ENCODE measurements at regions not wholly inside any gene's neighbourhood (a gene's known extent, or its start where the extent isn't known, plus 50 kb on each side); places are given as distances from the start of the nearest gene placed in this dataset.

- TF ChIP-seq ZNF462 (CRISPR knock-in tag; IDR thresholded peaks at IDR 0.05) (no peak), CTCF (conservative IDR thresholded peaks at IDR 0.05; ENCODE audit: low read depth in 2 of 2) (no peak), ZNF114 (CRISPR knock-in tag; IDR thresholded peaks at IDR 0.05) (no peak), EZH2 (IDR thresholded peaks at IDR 0.05; ENCODE audit: low read depth, unreplicated experiment) (no peak), NANOG (IDR thresholded peaks at IDR 0.05; ENCODE audit: borderline replicate concordance) (no peak), JUNB (IDR thresholded peaks at IDR 0.05; ENCODE audit: unreplicated experiment) (no peak)
Observed at GRCh38 chr15:94877833-94878232, 646.5 kb downstream of the MCTP2 start (continued).

- Histone ChIP-seq H2AFZ (no peak overlapping the region), H3K27me3 (ENCODE audit: insufficient read depth) (no peaks in the 10 kb centered on the region), H3K4me2 (no peak overlapping the region), H3K79me2 (replicated peaks; ENCODE audit: insufficient read depth) (no peaks in the 10 kb centered on the region), H3K36me3 (ENCODE audit: insufficient read depth) (peaks cover 13% of the 10 kb centered on the region; the same call in 1 of the 2 replicates), H3K4me1 (ENCODE audit: insufficient read depth) (no peaks in the 10 kb centered on the region), H3K27ac (ENCODE audit: low read depth) (no peak overlapping the region), H3F3A (replicated peaks; ENCODE audit: low read depth) (no peaks in the 10 kb centered on the region), H4K20me1 (replicated peaks; ENCODE audit: insufficient read depth) (no peaks in the 10 kb centered on the region), H3K9me2 (ENCODE audit: insufficient read depth) (peaks cover 6% of the 10 kb centered on the region; the same call in 1 of the 2 replicates), H3K4me3 (no peak overlapping the region)
- Mint-ChIP-seq H3K27ac (no peak overlapping the region), H3K4me3 (no peak overlapping the region), H3K27me3 (ENCODE audit: insufficient read depth, low read depth, poor library complexity) (peaks cover 3% of the 10 kb centered on the region), H3K36me3 (ENCODE audit: low read depth) (peaks cover 29% of the 10 kb centered on the region), H3K9me3 (peaks cover 49% of the 10 kb centered on the region), H3K4me1 (no peaks in the 10 kb centered on the region)
- ATAC-seq (no peak), DNase-seq (ENCODE audit: low spot score) (no peak)
- TF ChIP-seq ZNF462 (CRISPR knock-in tag; IDR thresholded peaks at IDR 0.05) (no peak), EZH2 (IDR thresholded peaks at IDR 0.05; ENCODE audit: low read depth, unreplicated experiment) (no peak), POLR2AphosphoS5 (IDR thresholded peaks at IDR 0.05; ENCODE audit: low read depth) (no peak)
Observed at GRCh38 chr15:94882071-94882712, 650.8 kb downstream of the MCTP2 start.
